Osteoblast (primary cell): ENCODE measurements at regions not wholly inside any gene's neighbourhood (a gene's known extent, or its start where the extent isn't known, plus 50 kb on each side); places are given as distances from the start of the nearest gene placed in this dataset.
"Not testable (repeated sequence)": the region's sequence is repeated elsewhere in the genome, so short reads cannot be mapped to it uniquely, and the experiment has no call there.

Experiments used
- DNase-seq: peaks from one replicate; pipeline ENCODE4 v3.0.0; 2011; ENCODE audit warnings: low spot score, mixed read lengths; ENCODE audit not compliant: insufficient read length; ENCODE audit errors: missing footprints
- H2AFZ ChIP-seq: 2 replicates; pipeline ENCODE4 v1.6.0; 2011; ENCODE audit warnings: mild to moderate bottlenecking, low read length
- H3K27ac ChIP-seq: 2 replicates; pipeline ENCODE4 v1.5.1; 2011; ENCODE audit warnings: mild to moderate bottlenecking, low read depth, low read length, moderate library complexity
- H3K27me3 ChIP-seq: 2 replicates; pipeline ENCODE4 v1.6.0; 2012; ENCODE audit warnings: mild to moderate bottlenecking, control low read depth, inconsistent platforms, low read length, moderate library complexity; ENCODE audit not compliant: insufficient read depth
- H3K36me3 ChIP-seq: 2 replicates; pipeline ENCODE4 v1.5.1; 2011; ENCODE audit warnings: mild to moderate bottlenecking, low read length, control low read depth, moderate library complexity; ENCODE audit not compliant: insufficient read depth
- H3K4me1 ChIP-seq: 2 replicates; pipeline ENCODE4 v1.5.1; 2011; ENCODE audit warnings: mild to moderate bottlenecking, low read length, control low read depth, moderate library complexity; ENCODE audit not compliant: insufficient read depth
- H3K4me2 ChIP-seq: 2 replicates; pipeline ENCODE4 v1.6.0; 2011; ENCODE audit warnings: mild to moderate bottlenecking, low read length; ENCODE audit not compliant: insufficient read depth
- H3K4me3 ChIP-seq: fragments of 200-600 bp; sonication (generic); 3 replicates; pipeline ENCODE4 v1.5.1; 2012; ENCODE audit warnings: mild to moderate bottlenecking, low read length, inconsistent platforms; ENCODE audit not compliant: insufficient read depth
- H3K79me2 ChIP-seq: 2 replicates; pipeline ENCODE4 v1.6.0; 2012; ENCODE audit warnings: mild to moderate bottlenecking, low read length, control low read depth, inconsistent platforms; ENCODE audit not compliant: insufficient read depth
- H3K9me3 ChIP-seq: 2 replicates; pipeline ENCODE4 v1.5.1; 2011; ENCODE audit warnings: low read depth, low read length, control low read depth
- H4K20me1 ChIP-seq: 2 replicates; pipeline ENCODE4 v1.6.0; 2012; ENCODE audit warnings: mild to moderate bottlenecking, low read length, control low read depth; ENCODE audit not compliant: insufficient read depth
- CTCF ChIP-seq: IDR thresholded peaks from 2 replicates; pipeline ENCODE4 v1.5.1; 2011; ENCODE audit warnings: mild to moderate bottlenecking, low read depth, low read length, moderate library complexity; ENCODE audit errors: extremely low read depth

- TF ChIP-seq CTCF, result no peak
Measured at GRCh38 chr1:191427593-191427992, 730.7 kb upstream of the RGS18 start.

GRCh38 chr1:191432817-191433216, 725.4 kb upstream of the RGS18 start:
- no peaks in the 10 kb centered on the region for H3K79me2 ChIP-seq
- H3K9me3 ChIP-seq, result no peaks in the 10 kb centered on the region
- no peak overlapping the region for H3K27ac ChIP-seq
- no peak for TF ChIP-seq CTCF
- no peak overlapping the region for H3K4me2 ChIP-seq
- H4K20me1 ChIP-seq, result no peaks in the 10 kb centered on the region
- no peak overlapping the region for H3K4me3 ChIP-seq
- no peak for DNase-seq
- no peaks in the 10 kb centered on the region for H3K27me3 ChIP-seq
- H3K4me1 ChIP-seq, result no peaks in the 10 kb centered on the region
- no peaks in the 10 kb centered on the region for H3K36me3 ChIP-seq
- H2AFZ ChIP-seq, result no peak overlapping the region

More at GRCh38 chr1:191427593-191427992, 730.7 kb upstream of the RGS18 start:
- H3K4me1 ChIP-seq, result no peaks in the 10 kb centered on the region
- DNase-seq, result no peak
- H3K9me3 ChIP-seq, result peaks cover 3% of the 10 kb centered on the region
- no peak overlapping the region for H3K27ac ChIP-seq
- no peaks in the 10 kb centered on the region for H4K20me1 ChIP-seq
- H2AFZ ChIP-seq, result no peak overlapping the region
- no peak overlapping the region for H3K4me3 ChIP-seq
- no peaks in the 10 kb centered on the region for H3K36me3 ChIP-seq
- H3K79me2 ChIP-seq, result no peaks in the 10 kb centered on the region
- no peak overlapping the region for H3K4me2 ChIP-seq
- no peaks in the 10 kb centered on the region for H3K27me3 ChIP-seq

- no peaks in the 10 kb centered on the region for H3K79me2 ChIP-seq
- no peaks in the 10 kb centered on the region for H3K9me3 ChIP-seq
- no peaks in the 10 kb centered on the region for H3K36me3 ChIP-seq
- DNase-seq, result no peak
- no peak for TF ChIP-seq CTCF
- no peaks in the 10 kb centered on the region for H3K4me1 ChIP-seq
- H3K27me3 ChIP-seq, result no peaks in the 10 kb centered on the region
- H4K20me1 ChIP-seq, result no peaks in the 10 kb centered on the region
- no peak overlapping the region for H3K27ac ChIP-seq
- H3K4me3 ChIP-seq, result no peak overlapping the region
- H3K4me2 ChIP-seq, result no peak overlapping the region
- no peak overlapping the region for H2AFZ ChIP-seq
Measured at GRCh38 chr1:191438979-191439378, 719.3 kb upstream of the RGS18 start.

- H3K27me3 ChIP-seq, H4K20me1 ChIP-seq, H3K27ac ChIP-seq, H3K4me1 ChIP-seq, H3K9me3 ChIP-seq, H3K4me2 ChIP-seq, H3K79me2 ChIP-seq, DNase-seq, H3K4me3 ChIP-seq, H3K36me3 ChIP-seq, H2AFZ ChIP-seq: not testable (repeated sequence)
Measured at GRCh38 chr1:191448279-191448678, 710.0 kb upstream of the RGS18 start.
